Renal cortical epithelial cell (primary cell): ENCODE measurements at regions not wholly inside any gene's neighbourhood (a gene's known extent, or its start where the extent isn't known, plus 50 kb on each side); places are given as distances from the start of the nearest gene placed in this dataset.

Source experiments
- DNase-seq: peaks from one replicate; pipeline ENCODE4 v3.0.0-alpha.2; 2011; ENCODE audit warnings: low read depth

DNA sequence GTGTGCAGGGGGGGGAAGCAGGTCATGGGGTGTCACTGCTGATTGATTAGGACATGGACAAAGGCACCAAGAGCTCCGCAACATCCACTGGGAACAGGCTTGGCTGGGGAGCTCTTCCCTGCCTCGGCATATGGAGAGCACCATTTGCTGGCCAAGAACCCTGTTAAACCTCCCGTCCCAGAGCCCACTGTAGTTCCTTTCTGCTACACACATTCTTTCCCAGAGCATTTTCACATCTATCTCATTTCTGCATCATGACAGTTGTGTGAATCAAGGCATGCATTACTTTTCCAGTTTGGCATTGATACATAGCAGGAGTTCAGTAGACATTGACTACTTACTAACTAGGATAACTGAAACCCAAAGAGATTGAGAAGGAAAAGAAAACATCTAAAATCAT is 333.4 kb upstream of the B3GAT1 start:
- DNase-seq = no peak

DNA sequence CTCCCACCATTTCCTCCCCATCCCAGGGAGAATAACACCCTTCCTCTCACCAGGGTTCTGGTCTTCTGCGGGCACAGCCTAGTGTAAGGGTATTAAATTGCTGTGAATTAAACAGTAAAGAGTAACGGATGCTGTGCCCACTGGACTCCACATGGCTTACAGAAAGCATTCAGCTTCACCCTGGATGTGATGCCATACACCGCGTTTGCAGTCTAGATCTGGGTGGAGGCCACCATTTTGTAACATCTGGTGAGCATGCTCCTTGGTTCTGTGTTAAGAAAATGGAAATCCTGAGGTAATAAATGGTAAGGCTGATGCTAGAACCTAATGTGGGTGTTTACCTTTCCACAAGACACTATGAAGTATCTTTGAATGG is 331.8 kb upstream of the B3GAT1 start:
- DNase-seq = no peak

DNA sequence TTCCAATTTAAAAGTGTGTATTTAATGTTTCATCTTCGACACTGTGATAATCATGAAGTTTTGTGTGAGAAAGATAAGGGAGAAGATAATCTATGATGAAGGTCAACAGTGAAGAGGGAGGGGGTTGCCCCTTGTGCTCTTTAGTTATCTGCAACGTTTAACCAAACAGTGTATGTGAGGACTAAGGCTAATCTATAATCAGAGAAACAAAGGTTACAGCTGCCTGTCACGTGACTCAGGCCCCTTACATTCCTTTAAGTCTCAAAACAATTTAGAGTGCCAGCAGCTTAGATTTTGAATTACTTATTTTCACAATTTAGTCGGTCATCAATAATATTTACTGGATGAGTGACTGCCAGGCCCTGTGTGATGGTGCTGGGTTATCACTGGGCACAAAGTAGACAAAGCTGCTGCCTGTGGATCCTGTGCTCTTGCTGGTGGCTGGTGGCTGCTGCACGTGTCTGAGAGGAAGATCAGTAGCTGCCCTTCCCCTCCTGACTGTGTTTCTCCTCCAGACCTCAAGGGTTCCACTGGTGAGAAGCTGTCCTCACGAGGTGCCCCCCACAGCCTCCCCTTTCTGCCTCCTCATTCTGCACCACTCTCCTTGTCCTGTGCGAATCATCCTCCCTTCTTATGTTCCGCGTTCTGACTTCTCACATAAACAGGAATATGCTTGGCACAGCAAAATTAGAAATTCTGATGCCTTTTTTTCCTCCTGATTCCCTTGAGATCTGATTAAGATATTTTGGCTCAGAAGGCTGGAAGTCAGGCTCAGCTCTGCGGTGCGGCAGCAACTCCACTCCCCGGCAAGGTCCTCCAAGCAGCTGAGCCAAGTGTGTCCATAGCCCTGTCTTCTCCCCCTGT is 331.1 kb upstream of the B3GAT1 start:
- DNase-seq = no peak

DNA sequence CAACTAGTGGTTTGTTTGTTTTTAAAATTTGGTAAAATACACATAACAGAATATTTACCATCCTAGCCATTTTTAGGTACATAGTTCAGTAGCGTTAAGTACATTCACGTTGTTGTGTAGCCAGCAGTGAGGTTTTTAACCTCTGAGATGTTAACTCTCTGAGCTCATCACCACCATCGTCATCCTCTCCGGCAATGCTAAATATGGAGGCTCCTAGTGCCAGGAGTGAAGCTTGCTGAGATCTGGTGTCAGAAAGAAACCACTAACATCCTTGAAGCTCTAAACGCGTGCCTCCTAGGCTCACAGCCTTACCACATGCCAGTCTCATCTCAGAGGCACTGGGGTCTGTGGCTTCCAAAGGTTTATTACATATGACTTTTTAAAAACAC is 330.2 kb upstream of the B3GAT1 start:
- no peak for DNase-seq

DNA sequence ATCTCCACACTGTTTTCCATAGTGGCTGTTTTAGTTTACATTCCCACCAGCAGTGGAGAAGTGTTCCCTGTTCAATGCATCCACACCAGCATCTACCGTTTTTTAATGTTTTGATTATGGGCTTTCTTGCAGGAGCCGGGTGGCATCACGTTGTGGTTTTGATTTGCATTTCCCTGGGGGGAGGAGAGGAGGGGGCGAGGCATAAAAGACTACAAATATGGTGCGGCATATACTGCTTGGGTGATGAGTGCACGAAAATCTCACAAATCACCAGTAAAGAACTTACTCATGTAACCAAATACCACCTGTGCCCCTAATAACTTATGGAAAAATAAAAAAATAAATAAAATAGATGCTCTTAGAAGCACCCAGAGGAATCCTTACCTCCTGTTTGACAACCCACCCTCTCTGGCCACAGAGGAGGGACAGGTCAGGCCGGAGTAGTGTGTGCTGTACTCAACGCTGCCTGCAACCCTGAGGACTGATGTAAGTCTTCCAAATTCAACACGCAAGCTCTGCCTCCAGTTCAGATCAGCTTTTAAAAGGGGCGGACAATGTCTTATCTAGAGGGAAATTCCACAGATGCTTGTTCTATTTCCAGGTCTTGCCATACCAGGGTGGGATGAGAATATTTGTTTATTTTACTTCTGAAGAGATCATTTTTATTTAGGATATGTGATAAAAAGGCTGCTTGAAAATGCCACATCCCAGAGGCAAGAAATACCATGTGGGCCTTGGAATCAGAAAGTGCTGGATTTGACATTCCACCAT is 329.6 kb upstream of the B3GAT1 start:
- no peak for DNase-seq

DNA sequence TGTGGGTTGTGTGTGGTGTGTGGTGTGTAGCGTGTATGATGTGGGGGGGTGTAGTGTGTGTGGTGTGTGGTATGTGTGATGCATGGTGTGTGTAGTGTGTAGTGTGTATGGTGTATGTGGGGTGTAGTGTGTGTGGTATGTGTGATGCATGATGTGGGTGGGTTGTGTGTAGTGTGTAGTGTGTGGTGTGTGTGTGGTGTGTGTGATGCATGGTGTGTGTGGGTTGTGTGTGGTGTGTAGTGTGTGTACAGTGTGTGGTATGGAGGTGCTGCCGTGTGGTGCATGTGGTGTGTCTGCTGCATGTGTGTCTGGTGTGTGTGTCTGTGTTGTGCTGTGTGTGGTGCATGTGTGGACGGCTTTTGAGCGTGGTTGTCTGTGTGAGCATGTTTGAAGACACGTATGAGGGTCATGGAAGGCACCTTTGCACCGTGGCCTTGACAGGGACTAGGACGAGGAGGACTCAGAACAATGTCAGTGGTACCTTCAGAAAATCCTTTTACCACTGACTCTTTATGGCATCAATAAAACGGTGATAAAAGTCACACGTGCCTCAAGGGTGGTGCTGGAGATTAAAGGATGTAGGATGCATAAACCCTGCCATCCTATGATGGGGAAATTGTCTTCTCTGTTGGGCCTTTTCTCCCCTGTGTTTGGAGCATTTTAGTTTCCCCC is 328.7 kb upstream of the B3GAT1 start:
- no peak for DNase-seq

DNA sequence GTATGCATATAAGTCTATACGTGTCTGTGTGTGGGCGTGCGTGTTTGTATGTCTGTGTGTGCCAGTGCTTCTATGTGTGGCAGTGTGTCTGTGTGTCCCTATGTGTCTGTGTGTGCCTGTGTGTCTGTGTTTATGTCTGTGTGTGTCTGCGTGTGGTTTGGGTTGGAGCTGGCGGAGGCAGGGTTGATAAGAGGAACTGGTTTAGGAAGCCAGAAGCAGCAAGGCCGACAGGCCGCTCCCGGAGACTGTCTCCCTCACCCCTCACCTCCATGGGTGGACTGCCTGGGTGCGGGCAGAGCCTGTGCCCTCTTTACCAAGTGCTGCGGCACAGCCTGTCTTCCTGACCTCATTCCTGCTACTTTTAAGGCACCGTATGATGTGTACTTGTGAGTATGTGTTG is 327.1 kb upstream of the B3GAT1 start:
- DNase-seq = no peak

DNA sequence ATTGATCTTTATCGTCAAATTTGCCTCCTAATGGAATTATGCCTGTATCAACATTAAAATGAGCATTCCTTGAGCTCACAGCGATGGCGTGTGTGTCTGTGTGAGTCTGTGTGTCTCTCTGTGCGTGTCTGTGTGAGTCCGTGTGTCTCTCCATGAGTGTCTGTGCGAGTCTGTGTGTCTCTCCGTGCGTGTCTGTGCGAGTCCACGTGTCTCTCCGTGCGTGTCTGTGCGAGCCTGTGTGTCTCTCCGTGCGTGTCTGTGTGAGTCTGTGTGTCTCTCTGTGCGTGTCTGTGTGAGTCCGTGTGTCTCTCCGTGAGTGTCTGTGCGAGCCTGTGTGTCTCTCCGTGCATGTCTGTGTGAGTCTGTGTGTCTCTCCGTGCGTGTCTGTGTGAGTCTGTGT is 326.5 kb upstream of the B3GAT1 start:
- no peak for DNase-seq

DNA sequence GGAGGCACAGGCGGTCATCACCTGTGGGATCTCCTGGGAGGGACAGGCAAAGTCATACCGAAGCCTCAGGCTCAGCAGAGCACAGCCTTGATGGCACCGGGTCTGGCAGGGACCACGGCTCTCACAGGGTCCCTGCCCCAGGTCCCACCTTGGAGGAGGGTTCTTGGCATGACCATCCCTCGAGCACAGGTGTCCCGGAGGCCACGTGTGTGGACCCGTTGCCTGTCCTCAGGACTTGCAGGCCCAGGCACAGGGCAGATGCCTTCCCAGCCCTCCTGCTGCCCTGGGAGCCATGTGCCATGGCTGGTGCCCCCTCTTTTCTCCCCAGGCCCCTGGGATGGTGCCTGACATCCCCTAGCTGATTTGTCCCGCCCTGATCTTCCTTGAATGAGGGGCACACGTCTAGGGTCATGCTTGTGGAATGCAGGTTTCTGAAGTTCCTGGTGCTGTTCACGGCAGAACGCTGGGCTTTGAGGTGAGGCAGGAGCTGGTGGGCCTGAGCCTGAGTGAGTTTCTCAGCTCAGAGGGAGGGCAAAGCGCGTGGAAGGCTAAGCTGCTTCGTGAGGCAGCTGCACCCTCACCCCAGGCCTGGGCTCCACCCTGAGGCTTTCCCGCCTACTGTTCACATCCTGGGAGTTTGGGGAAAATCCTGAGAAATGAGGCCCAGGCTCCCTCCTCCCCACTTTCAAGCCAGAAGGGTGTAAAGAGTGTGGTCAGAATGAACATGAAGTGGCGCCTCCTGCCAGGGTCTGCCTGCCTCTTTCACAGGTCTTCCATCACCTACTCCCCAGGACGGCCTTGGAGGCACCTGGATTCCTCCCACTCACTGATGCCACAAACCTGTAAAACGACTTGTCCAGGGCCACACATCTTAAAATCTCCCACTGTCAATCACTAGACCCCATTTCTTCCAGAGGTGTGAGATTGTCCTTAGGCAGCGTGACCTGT is 325.8 kb upstream of the B3GAT1 start:
- DNase-seq = no peak

DNA sequence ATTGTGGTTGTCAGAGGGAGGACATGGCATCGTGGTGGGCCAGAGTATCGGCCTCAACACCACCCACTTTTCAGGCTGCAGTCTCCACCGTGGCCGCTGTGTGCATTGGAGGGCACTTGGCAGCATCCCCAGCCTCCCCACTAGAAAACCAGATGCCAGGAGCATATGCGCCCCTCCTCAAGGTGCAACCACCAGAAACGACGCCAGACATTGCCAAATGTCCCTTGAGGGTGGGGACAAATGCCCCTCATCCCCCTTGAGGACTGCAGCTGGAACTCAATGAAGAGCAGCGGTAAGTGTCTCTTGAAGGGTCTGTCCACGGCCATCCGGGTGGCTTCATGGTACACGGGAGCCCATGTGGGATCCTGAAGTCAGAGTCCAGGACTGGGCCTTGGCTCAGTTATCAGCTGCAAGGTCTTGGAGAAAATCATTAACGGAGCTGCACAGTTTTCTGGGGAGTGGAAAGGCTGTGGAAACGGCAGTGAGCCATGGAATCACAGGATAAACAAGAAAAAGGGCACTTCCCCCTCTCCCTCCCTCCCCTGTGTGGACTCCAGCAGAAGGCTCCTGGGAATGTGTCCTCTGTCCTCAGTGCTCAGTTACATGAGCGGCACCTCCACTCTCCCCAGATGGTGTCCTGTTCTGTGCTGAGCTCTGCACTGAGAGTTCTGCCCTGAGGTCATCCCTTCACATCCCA is 324.4 kb upstream of the B3GAT1 start:
- DNase-seq = no peak

DNA sequence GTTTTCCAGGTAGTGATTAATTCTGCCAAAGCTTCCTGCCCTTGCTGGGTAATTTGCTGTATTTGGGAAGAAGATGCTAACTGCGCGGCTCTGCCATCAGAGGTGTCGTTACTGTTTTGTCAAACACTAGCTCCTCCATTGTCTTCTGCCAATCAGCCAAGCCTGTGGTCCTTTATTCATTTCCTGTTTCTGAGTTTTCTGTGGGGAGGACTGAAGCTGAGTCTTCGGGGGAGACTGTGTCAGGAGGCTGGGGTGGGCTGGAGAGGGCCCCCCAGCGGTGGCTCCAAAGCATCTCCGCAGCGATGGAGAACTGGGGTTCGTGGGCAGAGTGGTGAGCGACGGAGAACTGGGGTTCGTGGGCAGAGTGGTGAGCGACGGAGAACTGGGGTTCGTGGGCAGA is 322.9 kb upstream of the B3GAT1 start:
- no peak for DNase-seq

DNA sequence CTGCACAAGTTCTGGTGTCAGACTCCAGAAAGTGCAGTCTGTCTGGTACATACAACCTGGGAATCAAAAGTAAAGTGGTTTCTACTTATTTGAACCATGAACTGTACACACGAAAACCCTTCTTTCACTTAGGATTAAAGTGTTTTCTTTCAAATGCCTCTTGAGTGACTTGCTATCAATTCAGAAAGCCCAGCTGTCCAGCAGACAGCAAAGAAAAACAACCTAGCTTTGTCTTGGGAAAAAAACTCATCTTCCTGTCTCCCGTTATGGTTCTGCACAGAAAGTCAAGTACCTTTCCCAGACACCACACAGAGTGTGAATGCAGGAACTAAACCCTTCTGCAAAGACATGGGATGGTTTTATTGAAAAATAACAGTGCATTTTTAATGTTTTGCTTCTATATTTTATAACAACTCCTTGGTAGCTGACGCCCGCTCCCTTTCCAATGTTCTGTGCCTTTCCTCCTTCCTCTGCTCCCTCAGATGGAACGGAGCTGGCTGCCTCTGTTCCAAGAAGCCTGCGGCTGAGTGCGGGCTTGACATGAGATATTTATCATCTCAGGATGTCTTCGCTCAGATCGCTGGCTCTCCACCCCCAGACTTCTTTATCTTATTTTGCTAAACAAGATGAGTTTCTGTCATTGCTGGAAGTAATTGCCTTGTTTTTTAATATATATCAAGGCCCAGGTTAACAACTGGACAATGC is 322.3 kb upstream of the B3GAT1 start:
- no peak for DNase-seq

DNA sequence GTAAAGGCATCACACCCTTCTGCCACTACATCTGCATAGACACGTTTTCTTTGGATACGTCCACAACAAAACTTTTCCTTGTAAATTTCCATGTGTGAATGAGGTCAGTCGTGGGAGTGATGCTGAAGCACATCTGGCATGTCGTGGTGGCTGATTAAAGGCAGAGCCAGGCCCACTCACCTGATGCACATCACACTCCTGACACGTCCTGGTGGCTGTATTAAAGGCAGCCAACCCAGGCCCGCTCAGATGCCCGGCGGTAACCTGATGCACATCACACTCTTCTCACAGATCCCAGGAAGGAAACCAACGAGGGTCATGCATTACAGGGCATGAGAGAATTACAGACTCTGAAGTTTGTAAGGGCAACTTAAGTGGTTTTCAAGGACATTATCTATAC is 321.6 kb upstream of the B3GAT1 start:
- DNase-seq = no peak

DNA sequence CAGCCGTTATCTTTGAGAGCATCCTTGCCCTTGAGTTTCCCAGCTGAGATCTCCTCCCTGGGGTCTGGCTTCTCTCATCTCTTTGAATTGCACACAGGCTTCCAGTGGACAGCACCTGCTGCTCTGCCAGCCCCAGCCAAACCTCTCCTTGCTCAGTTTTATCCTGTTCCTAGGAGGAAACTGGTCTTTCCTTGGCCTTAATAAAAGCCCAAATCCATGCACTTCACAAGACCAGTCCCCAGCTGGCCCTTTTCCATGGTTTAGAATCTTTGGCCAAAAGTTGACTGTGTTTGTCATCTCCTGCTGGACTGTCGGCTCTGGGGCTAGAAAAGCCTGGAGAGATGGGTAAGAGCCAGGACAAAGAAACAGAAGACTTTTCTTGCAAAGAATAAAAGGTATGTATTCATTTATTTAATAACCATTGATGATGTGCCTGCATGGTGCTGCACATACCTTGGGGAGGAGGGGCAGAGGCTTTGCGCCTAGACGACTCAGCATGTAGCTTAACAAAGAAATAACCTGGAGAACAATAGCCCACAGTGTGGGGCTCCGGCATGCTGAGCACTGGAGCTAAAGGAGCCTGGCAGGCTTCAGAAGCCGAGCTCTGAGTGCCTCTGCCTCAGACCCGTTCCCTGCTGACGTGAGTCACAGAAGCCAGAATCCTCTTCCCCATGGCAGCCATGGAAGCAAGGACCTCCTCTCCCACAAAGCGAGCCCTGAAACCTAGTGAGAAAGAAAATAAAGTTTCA is 319.3 kb upstream of the B3GAT1 start:
- DNase-seq = no peak

DNA sequence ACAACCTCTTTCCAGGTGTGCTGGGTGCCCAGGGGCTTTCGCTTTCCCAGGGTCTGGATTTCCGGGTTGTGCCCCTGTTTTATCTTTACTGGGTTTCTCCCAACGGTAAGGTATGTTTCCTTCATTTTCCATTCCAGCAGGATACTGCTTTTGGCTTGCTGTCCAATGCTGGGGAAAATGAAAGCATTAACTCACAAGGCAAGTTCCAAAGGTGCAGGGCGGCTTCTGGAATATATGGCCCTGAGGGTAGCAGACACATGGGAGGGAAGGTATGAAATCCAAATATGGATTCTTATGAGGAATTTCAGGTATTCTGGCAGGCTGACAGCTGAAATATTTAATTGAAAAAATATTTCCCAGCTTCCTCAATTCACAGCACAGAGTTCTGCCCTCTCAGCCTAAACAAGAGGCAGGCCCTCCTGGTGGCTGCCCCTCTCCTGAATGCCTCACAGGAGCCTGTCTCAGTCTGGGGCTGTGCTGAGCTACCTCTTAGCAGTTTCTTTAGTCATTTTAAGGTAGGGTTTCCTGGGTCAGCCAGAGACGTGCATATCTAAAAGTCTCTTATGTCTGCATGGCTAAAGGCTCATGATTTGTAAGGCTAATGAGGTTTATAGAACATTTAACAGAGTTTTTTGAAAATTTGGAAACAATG is 318.6 kb upstream of the B3GAT1 start:
- DNase-seq = no peak

DNA sequence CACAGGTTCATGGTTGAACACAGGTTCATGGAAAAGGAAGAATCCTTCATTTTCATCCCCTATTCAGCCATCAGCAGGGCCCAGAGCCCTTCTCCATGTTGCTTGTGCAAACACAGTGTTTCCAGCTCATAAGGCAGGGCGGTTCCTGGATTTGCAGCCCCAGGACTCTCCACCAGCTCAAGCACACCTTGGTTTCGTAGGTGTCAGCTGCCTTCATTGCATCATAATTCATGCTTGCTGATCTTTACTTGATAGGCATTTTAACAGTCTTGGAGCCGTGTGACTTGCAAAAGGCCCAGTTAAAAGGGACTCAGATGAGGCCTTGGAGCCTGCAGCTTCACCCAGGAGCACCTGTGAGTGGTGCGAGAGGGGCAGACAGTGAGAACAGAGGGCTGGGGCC is 318.1 kb upstream of the B3GAT1 start:
- no peak for DNase-seq

DNA sequence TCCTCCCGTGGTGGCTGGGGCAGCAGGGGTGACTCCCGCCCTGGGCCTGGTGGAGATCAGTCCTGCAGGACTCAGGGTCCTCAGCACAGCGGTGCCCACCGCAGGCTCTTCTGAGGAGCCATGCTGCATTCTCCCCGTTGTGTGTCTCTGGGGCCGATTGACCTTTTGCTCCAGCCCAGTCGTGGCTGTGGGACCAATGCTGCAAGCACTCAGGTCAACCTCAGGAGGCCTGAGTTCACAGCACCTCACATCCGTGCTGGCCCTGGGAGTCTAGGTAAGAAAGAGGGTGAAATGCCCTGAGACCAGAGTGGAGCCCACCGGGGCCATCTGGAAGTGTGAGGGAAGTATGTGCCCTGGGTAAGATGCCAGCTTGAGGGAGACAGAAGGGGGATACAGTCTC is 316.1 kb upstream of the B3GAT1 start:
- DNase-seq = no peak

DNA sequence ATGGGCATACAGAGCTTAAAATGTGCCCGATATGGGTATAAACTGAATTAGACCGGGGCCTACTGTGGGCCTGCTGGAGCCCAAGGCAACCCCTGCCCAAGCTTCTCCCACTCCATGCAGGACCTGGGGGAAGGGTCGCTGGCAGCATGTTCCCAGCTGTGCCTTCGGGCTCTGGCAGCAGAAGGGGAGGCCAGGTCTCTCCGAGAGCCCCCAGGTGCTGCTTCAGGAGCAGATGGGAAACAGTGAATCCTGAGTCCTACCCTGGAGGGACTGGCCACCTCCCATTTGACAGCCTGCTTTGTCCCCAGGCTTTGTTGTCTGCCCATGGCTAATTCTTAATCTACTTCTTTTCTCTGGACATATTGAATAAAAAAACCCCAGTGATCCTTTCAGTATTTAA is 315.6 kb upstream of the B3GAT1 start:
- no peak for DNase-seq

DNA sequence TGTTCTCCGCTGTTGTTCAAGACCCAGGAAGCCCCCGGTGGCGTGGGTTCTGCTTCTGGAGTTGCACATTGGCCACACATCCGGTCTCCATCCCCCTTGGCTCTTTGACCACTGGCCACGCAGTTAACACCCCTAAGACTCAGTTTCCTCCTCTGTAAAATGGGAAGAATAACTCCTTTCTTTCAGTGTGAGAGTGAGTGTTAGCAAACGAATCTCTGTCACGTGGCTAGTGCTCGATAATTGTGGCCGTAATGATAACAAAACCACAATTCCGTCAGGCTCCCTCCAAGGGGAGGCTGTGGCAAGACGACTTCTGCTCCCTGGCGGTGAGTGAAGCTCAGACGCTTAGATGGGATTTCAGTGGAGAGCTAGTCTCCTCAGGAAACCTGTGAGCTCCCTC is 315.2 kb upstream of the B3GAT1 start:
- DNase-seq = no peak
